HPDE6-E6E7 (cell line): ENCODE measurements at regions not wholly inside any gene's neighbourhood (a gene's known extent, or its start where the extent isn't known, plus 50 kb on each side); places are given as distances from the start of the nearest gene placed in this dataset.

Experiments
- DNase-seq: peaks from one replicate; pipeline ENCODE4 v3.0.0; 2011; ENCODE audit warnings: missing footprints; ENCODE audit errors: extremely low spot score

DNA sequence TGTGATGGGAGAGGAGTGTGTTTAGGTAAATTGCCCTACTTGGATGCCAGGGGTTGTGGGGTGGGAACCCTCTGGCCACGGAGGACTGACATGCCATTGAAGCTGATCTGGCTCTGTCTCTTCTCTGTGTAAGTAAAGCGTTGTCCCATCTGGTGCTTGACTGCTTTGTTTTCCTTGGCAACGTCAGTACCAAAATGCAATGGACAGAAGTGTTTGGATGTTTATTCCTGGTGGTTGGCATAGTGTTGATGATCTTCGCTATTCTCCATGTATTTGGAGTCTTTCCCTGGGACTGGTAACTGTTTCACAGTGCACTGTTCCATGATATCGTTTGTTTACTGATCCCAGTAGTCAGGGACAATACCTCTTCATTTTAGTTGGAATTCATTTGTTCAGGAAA lies 130.5 kb upstream of the MCTP2 start:
- DNase-seq, result no peak

DNA sequence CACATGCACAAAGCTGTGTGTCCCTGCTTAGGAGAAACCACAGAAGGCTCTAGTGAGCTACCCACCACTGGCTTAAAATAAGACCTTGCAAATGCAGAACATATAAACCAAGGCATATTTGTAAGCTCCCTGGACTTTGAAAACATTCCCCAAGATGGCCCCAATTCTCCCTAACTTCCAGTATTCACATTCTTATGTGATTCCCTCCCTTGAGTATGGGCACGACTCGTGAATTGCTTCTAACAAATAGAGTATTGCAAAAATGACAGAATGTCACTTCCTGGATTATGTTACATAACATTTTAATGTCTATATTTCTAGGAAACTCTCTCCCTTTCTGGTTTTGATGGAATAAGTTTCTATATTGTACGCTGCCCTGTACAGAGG lies 131.8 kb upstream of the MCTP2 start:
- no peak for DNase-seq

DNA sequence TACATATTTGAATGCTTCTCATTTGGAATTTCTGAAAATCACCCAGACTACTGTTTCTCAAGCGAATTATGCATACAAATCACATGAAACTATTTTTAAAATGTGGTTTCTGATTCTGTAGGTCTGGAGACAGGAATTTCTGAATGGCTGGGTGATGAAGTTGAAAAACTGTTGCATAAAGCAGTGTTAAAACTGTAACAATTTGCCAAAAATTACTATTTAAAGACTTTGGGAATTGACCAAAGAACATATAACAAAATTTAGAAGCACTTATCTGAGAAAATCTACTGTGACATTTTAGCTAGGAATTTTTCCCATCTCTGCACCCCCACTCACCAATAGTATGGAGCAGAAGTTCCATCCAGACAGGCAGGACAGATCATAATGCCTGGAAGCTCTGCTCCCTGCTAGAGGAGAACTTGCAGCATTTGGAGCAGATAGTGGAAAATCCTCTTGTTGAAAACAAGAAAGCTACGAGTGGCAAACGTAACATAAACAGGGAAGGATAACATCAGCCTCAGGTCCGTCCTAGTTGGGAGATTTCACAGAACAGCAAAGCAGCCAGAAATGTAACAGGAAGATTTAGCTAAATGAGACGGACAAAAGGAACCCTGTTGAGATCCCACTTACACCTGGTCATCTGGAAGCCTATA lies 132.3 kb upstream of the MCTP2 start:
- no peak for DNase-seq

DNA sequence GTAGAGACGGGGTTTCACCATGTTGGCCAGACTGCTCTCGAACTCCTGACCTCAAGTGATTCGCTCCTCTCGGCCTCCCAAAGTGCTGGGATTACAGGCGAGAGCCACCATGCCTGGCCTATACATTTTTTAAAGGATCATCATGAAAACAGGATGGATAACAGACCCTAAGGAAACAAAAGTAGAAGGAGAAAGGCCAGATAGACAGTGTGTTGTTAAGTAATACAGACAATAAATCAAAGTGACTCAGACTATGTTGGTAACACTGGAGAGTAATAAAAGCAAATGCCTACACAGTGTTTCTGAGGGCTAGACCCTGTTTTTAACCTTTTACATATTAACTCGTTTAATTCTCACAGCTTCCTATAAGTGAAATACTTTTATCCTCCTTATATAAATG lies 133.8 kb upstream of the MCTP2 start:
- DNase-seq, result no peak

DNA sequence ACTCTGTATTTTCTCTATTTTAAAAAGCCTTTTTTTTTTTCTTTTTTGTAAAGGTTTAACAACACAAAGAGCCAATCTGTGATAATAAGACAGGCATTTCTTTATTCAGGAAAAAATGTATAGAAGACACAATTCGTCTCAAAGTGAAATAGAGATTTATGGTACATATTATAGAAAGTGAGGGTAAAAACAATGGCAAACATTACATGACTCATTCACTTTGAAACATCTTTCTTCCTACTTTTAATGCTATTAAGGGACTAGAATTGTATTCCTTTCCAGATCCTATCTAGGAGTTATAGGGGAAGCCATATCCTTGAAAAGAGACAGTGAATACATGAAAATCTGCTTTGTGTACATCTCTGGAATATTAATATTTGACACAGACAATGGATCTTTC lies 137.1 kb upstream of the MCTP2 start:
- no peak for DNase-seq

DNA sequence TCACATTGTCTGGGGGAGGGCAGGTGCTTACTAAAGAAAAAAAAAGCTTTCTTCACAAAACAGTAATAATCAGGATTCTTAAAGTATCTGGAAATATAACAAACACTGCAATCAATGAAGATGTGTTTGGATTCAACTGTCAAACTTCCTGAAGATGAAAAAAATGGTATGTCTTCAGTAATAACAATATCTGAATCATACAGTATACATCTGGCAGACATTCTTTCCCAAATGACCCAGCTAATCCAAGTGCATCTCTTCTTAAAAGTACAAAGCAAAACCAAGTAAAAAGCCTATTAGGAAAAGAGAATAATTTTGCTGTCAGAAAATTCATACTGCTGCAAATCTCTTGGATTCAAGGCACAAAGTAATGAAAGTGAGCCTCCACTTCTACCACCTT lies 145.0 kb upstream of the MCTP2 start:
- DNase-seq, result no peak

DNA sequence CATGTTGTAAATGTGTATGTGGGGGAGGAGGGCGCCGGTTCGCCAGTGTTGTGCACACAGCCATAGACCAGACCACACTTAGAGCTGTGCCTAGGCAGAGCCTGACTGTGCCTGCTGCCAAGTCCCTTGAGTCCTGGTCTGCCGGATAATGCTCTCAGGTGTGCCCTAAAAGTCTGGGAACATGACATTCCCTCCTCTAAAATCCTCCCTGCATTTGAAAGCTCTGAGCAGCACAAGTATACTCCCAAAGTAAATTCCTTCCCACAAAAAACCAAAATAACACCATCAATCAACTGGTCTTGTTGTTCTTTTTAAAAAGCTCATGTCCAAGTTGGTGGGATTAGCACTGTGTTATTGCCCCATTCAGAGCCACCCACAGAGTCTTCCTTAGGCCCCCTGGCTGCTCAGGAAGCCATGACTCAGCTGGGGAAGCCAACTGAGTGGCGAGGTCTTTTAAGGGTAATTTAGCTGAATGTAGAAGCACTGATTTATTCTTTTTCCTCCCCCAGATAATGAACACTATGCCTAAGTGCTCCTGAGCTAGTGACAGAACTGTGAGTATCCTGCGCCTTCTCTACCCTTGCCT lies 147.8 kb upstream of the MCTP2 start:
- DNase-seq, result no peak

DNA sequence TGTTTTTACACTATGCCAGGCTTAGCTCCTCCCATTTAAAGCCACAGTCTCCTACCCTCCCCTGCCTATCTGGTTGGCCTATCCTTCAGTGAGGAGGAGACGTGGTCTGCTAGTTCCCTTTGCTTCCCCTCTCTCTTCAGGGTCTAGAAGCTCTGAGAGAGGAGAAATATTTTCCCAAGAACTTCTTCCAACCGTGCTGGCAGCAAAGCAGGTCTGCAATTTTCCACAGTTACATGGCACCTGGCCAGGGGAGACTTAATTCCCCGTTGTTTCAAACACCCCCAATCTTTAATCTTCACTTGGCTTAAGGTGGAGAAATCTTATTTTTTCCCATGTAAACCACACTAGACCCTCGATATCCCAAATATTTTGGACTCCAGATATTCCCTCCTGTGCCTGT lies 149.5 kb upstream of the MCTP2 start:
- DNase-seq, result no peak

DNA sequence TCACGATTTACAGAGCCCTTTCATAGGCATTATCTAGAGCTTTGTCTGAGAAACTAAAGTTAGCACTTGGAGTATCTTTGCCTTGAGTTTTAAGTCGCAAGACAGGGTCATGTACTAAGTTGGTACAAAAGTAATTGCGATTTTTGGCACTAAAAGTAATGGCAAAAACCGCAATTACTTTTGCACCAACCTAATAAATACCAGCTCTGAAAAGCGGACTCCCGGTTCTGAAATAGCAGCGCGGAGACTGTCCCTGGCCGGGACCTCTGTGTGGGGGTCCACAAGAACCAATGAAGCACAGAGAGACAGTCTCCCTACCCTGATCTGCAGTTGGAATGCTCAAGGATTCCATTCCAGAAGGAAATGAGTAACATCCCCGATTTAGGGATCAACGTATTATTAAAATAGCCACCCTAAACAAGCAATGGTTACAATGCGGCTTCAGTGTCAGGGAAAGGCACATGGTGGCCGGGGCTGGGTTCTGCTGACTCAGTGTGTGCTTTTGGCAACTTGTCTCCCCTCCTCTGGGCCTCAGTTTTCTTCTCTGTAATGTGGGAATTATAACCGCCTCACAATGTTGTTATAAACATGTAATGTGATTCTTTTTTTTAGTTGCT lies 150.3 kb upstream of the MCTP2 start:
- DNase-seq, result no peak

DNA sequence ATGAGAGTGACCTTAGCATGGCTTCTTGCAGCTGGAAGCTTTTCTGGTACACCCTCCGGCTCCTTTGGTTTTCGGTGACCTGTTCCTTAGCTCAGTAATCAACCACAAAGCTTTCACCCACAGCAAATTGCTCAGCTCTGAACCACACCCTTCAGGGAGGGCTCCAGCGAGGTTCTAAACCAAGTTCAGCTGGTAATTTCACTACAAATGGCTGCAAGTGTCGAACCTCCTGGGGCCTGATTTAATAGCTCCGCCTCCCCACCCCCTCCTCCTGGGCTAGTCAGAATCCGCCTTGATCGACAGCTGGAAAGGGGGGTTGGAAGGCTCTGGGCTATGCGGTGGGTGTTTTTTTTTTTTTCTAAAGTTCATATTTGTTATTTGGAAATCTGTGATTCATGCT lies 150.9 kb upstream of the MCTP2 start:
- DNase-seq, result peak; percentile 51

DNA sequence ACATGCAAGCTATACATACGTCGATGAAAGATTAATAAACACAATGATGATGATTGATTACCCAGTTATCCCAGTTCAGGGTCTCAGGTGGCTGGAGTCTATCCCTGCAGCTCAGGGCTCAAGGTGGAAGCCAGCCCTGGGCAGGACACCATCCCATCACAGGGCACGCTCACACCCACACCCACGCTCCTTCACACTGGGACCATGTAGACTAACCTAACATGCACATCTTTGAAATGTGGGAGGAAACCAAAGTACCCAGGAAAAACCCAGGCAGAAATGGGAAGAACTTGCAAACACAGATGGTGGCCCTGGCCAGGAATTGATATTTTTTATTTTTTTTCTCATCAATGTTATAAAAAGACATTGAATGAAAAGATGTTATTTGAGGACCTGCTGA lies 151.4 kb upstream of the MCTP2 start:
- no peak for DNase-seq

DNA sequence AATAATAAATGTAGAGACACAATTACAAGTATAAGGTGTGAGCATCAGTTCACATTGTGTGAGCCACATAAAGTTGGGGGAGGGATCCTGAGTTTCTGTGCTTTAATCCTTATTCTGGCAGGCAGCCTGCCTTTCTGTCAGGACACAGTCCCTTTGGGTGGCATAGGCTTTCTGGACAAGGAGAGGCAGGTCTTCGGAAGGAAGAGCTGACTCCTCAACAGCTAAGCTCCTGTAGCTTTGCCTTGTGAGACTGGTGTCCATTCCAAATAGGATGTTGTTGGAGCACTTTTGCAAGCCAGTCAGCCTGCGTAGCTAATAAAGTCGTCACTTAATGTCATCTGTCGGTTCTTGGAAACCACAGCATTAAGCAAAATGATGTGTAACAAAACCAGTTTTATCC lies 151.9 kb upstream of the MCTP2 start:
- DNase-seq, result no peak

DNA sequence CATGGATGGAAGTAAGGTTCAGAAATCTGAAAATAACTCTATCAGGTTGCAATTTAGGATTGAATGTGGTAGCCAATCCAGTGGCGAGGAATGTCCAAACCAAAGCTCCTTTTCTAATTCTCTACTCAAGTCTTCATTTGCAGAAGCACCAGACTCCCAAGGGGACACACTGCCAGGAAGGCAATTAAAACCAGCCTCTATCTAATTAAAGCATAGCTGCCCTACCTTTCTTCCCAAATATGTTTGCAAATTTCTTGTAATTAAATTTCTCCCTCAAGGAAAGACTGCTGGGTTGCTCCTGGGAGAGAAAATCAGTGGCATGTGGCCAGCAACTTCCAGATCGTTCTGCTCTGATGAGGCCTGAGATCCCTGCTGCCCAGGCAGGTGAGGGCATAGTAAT lies 153.4 kb upstream of the MCTP2 start:
- no peak for DNase-seq

DNA sequence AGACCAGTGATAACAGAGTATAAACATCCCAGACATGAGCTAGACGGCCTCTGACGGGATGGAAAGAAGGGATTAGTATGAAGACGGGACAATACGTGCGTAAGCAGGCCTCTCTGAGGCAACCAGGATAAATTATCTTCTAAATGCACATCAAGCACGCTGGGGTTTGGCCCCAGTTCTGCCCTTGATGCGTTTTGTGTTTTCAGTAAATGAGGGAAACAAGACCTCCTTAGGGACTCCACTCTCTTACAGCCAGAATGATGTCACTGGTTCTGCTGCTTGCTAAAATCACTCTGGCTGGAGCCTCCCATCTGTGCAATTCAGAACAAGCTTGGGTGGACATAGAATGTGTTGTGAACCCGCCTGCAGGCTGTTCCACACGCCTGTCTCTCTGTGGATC lies 156.0 kb upstream of the MCTP2 start:
- DNase-seq, result no peak

DNA sequence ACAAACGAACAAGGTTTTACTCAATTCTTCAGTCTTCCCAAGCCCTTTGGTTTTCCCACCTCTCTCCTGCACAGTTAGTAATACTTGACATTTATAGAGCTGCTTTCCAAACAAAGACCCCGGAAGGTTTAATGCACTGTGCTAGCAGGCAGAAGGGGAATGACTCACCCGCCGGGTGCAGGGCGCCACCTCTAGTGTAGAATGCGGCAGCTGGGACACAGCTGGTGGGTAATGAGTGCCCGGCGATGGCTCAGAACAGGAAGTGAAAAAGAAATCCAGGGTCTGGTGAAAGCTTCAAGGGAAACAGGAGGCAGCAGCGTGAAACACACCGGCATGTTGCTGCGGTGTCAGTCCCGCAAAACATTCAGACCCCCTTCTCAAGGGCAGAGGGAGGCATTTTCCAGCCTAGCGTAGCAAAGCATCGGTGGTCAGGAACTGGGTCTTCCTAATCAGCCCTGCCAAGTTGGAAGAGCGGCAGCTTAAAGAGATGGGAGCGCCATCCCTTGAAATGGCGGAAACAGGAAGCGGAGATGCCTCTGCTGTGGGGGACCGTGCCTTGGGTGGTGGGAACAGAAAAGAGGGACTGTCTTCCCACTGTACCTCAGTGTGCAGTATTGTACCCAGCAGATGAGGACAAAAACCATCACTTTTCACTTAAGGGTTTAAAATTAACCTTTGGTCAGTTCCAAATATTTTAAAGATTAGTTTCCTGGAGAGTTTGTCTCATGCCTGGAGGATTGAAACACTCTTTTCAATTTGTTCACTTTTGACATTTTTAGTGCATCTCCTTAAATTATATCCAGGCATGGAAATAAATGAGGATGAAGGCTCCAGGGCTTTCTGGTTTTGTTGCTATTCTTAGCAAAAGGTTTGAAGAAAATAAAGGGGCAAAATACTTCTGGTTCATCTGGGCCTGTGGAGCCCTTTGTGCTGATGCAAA lies 160.7 kb upstream of the MCTP2 start:
- DNase-seq, result no peak

DNA sequence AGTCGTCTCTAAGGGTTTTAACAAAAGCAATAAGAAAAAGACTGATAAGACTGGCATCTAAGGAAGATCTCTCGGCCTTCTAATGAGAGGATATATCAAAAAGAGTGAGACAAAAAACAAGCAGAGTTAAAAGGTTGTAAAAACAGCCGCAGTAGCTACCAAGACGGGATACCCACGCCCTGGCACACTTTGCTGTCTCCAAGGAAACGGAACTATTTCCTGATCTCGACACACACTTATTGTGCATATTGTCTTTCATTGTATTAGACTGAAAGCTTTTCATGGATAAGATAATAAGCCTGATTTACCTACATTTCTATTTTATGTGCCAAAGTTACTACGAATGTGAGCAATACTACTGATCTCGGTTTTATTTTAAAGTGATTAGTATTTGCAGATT lies 161.5 kb upstream of the MCTP2 start:
- no peak for DNase-seq

DNA sequence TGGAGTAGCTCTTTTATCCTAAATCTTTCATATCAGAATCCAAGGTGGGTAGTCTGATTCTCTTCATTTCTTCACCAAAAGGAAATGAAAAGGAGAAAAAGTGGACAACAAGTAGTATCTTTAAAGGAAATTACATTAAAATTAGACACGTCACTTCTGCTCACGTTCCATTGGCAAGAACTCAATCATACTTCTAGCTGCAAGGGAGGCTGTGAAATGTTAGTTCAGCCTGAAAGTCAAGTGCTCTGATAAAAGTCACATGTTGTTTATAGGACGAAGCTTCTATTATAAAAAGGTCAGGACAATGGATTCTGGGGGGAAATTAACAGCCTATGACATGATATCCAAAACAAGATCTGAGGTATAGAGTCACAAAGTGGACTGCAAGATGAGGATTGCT lies 164.6 kb upstream of the MCTP2 start:
- no peak for DNase-seq

DNA sequence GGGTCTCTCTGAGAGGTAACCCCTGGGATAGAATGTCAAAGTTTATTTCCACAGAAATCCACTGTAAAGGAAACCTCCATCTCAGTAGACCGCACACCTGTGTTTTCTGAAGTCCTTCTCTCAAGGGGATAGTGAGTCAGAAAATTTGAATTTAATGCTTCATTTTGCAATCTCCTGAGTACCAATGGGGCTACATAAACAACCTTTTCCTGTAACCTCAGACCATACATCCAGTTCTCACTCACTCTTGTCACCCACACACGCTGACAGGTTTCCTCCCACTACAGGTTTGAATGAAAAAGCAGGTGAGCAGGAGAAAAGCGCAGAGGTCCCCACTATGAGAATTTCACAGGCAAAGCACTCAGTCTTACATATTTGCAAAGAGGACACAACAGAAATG lies 165.3 kb upstream of the MCTP2 start:
- no peak for DNase-seq

DNA sequence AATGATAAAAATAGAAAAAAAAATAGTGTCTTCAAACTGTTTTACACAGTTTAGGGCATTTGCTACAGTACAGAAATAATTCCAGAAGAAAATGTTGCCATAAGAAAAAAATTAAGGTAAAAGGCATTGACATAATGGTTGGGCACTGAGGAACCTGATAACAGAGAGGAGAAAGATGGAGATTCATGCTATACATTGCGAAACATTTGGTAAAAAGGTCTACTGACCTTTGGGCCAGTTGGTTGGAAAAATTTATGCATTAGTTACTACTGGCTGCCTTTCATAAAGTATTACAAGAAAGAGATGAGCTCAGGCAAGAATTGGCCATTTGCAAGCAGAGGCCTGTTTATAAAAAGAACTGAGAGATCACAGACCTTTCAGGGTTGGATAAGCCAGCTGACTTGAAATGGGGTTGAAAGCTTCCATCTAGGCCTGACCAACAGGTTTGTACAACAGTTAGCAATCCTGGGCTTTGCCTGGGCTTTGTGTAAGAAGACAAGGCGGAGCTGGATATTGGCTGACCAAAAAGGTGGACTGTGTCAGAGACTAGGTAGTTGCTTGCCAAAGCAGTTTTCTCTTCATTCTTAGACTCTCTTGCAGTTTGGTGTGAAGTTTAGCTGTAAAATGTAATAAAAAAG lies 166.6 kb upstream of the MCTP2 start:
- no peak for DNase-seq

DNA sequence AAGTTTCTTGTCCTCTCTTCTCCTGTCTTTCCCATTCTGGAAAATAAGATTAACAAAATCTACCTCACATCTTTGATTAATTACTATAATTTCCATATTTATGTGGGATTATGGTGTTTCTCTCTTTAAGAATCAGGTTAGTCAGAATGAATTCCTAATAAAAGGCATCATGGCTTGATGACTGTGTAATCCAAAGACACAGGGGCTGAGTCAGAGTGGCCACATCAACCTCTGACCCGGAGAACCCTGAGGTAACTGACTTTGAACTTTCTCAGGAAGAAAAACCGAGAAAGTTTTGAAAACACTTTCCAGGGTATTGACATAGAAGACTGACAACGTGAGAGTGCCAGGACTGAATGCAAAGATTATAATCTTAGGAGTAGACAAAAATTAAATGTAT lies 170.3 kb upstream of the MCTP2 start:
- no peak for DNase-seq

DNA sequence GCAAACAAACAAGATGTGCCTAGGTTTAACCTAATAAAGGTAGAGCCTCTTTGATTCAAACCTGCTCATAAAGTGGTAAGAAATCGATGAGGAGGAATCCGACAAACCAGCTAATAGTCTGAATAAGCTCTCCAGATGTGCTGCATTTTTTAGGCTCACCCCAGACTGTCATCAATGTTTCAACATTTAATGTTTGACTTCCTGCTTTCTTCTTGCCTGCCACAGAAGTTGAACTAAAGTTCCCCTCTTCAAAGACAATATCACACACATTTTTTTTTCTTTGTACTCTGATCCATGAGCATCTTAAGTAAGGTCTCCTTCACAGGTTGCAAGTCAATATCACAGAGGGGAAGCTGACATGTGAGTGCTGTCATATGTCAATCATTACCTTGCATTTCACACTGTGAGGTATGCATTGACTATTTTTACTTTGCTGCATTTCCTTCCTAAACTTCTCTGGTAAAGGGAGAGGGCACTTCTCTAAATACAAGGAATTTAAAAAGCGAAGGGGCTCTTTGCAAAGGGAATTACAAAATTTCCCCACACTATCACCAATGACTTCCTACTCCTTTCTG lies 172.3 kb upstream of the MCTP2 start:
- no peak for DNase-seq

DNA sequence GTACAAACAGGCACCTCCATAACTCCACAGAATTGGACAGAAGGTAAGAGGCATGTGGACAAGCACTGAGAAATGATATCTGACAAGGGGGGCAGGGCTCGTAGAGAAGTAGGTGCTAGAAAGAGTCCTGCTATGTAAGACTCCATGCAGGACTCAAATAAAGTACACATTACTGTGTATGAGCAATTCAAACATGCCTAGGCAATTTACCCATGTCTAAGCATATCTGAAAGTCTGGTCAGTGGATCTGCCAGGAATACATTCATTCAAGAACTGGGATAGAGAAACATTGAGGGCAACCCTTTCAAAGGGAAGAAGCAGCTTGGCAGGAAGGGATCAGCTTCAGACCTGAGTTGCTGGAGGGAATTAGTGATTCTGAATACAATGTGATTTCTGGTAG lies 174.1 kb upstream of the MCTP2 start:
- DNase-seq, result no peak
